Body of pancreas (tissue), 4 donors: ENCODE measurements at regions not wholly inside any gene's neighbourhood (a gene's known extent, or its start where the extent isn't known, plus 50 kb on each side); places are given as distances from the start of the nearest gene placed in this dataset.

Experiments used
- POLR2A ChIP-seq, 3 donors: fragments of 450-650 bp; IDR thresholded peaks; one replicate each; pipeline ENCODE4 v1.6.1; 2016; ENCODE audit warnings: antibody characterized with exemption in 3 of 3, mild to moderate bottlenecking in 2 of 3
- TF ChIP-seq, protein P1 (sequence below), 7 experiments: fragments of 450-650 bp in 4 of 7; fragments of 200-600 bp in 3 of 7; sonication (generic) in 3 of 7; IDR thresholded peaks; one replicate each; pipeline ENCODE4 v1.5.1; 2016 to 2019; ENCODE audit warnings: antibody characterized with exemption in 7 of 7

DNA sequence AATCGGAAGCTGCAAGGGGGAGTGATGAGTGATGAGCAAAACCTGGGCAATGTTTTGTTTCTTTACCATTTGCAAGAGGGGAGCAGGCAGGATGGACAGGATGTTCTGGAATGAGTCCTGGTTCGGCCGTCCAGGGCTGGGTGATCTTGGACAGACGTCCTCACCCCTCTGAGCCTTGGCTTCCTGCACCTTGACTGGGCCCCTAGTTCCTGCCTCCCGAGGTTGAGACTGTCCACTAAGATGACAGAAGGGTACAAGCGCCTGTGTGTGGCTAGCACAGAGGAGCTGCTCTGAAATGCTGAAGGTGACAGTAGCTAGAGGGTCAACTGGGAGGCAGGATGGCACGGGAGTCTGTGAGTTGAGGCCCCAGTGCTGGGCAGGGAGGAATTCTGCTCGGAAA is 306.2 kb downstream of the MN1 start:
- no peak for TF ChIP-seq POLR2A (IDR thresholded peaks at IDR 0.05)
- TF ChIP-seq, protein P1, sequence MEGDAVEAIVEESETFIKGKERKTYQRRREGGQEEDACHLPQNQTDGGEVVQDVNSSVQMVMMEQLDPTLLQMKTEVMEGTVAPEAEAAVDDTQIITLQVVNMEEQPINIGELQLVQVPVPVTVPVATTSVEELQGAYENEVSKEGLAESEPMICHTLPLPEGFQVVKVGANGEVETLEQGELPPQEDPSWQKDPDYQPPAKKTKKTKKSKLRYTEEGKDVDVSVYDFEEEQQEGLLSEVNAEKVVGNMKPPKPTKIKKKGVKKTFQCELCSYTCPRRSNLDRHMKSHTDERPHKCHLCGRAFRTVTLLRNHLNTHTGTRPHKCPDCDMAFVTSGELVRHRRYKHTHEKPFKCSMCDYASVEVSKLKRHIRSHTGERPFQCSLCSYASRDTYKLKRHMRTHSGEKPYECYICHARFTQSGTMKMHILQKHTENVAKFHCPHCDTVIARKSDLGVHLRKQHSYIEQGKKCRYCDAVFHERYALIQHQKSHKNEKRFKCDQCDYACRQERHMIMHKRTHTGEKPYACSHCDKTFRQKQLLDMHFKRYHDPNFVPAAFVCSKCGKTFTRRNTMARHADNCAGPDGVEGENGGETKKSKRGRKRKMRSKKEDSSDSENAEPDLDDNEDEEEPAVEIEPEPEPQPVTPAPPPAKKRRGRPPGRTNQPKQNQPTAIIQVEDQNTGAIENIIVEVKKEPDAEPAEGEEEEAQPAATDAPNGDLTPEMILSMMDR (IDR thresholded peaks at IDR 0.05): no peak
